ENCODE measurements at regions not wholly inside any gene's neighbourhood (a gene's known extent, or its start where the extent isn't known, plus 50 kb on each side); places are given as distances from the start of the nearest gene placed in this dataset.

DNA sequence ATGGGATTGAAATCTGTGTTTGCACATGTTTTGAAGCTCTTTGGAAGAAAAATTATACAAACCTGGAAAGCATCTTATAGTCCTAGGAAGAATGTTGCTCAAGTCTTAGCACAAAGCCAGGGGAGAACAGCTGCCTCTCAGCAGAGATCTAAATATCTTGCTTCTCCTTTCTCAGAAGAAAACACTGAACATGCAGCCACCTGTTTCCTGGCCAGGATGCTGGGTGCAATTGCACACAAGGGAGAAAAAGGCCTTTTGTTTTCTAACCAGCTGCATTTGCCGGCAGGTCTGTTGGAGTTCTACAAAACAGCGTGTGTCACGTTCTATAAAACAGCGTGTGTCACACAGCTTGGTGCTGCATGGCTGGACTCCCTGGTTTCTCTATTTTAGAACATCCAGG is 259.6 kb upstream of the PLD5 start:
- TF ChIP-seq, protein P1, sequence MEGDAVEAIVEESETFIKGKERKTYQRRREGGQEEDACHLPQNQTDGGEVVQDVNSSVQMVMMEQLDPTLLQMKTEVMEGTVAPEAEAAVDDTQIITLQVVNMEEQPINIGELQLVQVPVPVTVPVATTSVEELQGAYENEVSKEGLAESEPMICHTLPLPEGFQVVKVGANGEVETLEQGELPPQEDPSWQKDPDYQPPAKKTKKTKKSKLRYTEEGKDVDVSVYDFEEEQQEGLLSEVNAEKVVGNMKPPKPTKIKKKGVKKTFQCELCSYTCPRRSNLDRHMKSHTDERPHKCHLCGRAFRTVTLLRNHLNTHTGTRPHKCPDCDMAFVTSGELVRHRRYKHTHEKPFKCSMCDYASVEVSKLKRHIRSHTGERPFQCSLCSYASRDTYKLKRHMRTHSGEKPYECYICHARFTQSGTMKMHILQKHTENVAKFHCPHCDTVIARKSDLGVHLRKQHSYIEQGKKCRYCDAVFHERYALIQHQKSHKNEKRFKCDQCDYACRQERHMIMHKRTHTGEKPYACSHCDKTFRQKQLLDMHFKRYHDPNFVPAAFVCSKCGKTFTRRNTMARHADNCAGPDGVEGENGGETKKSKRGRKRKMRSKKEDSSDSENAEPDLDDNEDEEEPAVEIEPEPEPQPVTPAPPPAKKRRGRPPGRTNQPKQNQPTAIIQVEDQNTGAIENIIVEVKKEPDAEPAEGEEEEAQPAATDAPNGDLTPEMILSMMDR (IDR thresholded peaks at IDR 0.05; ENCODE audit: unreplicated experiment), result no peak
- H3K36me3 Mint-ChIP-seq (ENCODE audit: insufficient read depth), result no peaks in the 10 kb centered on the region
- H3K4me1 Mint-ChIP-seq (ENCODE audit: low read depth), result no peaks in the 10 kb centered on the region
- no peak overlapping the region for H3K27ac Mint-ChIP-seq
- no peak for DNase-seq (ENCODE audit: low spot score, unreplicated experiment)
- no peaks in the 10 kb centered on the region for H3K27me3 Mint-ChIP-seq
- no peaks in the 10 kb centered on the region for H3K9me3 Mint-ChIP-seq (ENCODE audit: low read depth)
- no peak overlapping the region for H3K4me3 Mint-ChIP-seq (ENCODE audit: low read depth)

DNA sequence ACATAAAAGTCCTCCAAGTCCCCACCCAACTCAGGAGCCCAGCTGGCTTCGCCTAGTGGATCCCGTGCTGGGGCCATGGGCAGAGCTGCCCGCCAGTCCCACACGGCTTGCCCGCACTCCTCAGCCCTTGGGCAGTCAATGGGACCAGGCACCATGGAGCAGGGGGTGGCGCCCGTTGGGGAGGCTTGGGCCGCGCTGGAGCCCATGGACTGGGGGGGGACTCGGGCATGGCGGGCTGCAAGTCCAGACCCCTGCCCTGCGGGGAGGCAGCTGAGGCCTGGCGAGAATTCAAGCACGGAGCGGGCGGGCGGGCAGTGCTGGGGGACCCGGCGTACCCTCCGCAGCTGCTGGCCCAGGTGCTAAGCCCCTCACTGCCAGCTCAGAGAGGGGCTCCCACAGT is 249.8 kb upstream of the PLD5 start:
- no peaks in the 10 kb centered on the region for H3K4me1 Mint-ChIP-seq (ENCODE audit: low read depth)
- H3K4me3 Mint-ChIP-seq (ENCODE audit: low read depth), result no peak overlapping the region

DNA sequence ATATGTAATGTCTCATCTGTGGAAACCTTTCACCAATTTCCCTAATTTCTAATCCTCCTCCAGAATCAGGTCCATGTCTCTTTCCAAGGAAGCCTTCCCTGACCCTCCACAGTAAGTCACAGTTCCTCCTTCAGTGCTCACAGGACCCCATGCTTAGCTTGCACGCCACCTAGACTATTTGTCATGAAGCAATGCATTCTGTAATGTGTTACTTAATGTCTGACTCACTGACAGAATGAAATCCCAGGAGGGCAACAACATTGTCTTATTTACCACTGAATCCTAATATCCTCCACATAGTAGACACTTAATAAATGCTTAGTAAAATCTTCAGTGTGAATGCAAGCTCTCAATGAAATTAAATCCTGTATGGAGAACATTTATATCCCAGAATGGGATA is 245.9 kb upstream of the PLD5 start:
- no peak overlapping the region for H3K4me3 Mint-ChIP-seq (ENCODE audit: low read depth)

More for the DNA sequence above, 249.8 kb upstream of the PLD5 start:
- H3K27me3 Mint-ChIP-seq, result no peaks in the 10 kb centered on the region
- H3K36me3 Mint-ChIP-seq (ENCODE audit: insufficient read depth), result no peaks in the 10 kb centered on the region
- TF ChIP-seq, protein P1 (IDR thresholded peaks at IDR 0.05; ENCODE audit: unreplicated experiment), result no peak
- no peak for DNase-seq (ENCODE audit: low spot score, unreplicated experiment)
- no peak overlapping the region for H3K27ac Mint-ChIP-seq
- no peaks in the 10 kb centered on the region for H3K9me3 Mint-ChIP-seq (ENCODE audit: low read depth)

DNA sequence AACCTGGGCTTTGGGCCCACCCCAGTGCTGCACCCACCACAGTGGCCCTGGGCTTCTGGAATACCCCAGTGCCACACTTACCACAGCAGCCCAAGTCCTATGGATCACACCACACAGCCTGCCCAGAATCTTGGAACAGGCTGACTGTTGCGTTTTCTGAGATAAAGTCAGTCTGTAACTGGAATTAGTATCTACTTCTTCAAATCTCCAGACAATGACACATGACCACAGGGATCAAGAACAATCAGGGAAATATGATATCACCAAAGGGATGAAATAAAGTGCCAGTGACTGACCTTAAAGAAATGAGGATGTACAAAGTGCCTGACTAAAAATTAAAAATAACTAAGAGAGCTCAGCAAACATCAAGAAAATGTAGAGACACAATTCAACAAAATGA is 239.7 kb upstream of the PLD5 start:
- Mint-ChIP-seq H3K9me3 (ENCODE audit: low read depth) (peaks cover 11% of the 10 kb centered on the region), H3K4me1 (ENCODE audit: low read depth) (no peaks in the 10 kb centered on the region), H3K4me3 (ENCODE audit: low read depth) (no peak overlapping the region), H3K36me3 (ENCODE audit: insufficient read depth) (no peaks in the 10 kb centered on the region), H3K27ac (no peak overlapping the region), H3K27me3 (no peaks in the 10 kb centered on the region)
- TF ChIP-seq, protein P1 (IDR thresholded peaks at IDR 0.05; ENCODE audit: unreplicated experiment), result no peak
- no peak for DNase-seq (ENCODE audit: low spot score, unreplicated experiment)

More for the DNA sequence above, 245.9 kb upstream of the PLD5 start:
- Mint-ChIP-seq H3K27me3 (no peaks in the 10 kb centered on the region), H3K36me3 (ENCODE audit: insufficient read depth) (no peaks in the 10 kb centered on the region), H3K9me3 (ENCODE audit: low read depth) (peaks cover 6% of the 10 kb centered on the region), H3K4me1 (ENCODE audit: low read depth) (no peaks in the 10 kb centered on the region), H3K27ac (no peak overlapping the region)
- TF ChIP-seq, protein P1 (IDR thresholded peaks at IDR 0.05; ENCODE audit: unreplicated experiment), result no peak
- DNase-seq (ENCODE audit: low spot score, unreplicated experiment), result no peak

DNA sequence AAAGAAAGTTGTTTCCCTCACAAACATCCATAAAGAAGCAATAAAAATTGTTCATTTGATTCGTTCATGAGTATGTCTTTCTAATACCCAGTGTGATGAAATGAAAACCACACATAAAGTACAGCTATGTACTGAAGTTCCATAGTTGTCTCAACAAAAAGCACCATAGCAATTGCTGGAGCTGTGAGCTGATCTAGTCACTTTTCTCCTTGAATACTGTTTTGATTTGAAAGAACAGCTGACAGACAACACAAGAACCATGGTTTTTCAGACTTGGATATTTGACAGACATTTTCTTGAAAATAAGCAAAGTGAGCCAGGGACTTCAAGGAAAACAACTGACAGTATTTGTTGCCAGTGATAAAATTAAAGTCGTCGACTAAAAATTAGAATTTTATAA is 237.1 kb upstream of the PLD5 start:
- TF ChIP-seq, protein P1 (IDR thresholded peaks at IDR 0.05; ENCODE audit: unreplicated experiment), result no peak
- no peak overlapping the region for H3K27ac Mint-ChIP-seq

More for the DNA sequence above, 237.1 kb upstream of the PLD5 start:
- Mint-ChIP-seq H3K36me3 (ENCODE audit: insufficient read depth) (no peaks in the 10 kb centered on the region), H3K27me3 (no peaks in the 10 kb centered on the region), H3K9me3 (ENCODE audit: low read depth) (peaks cover 15% of the 10 kb centered on the region), H3K4me3 (ENCODE audit: low read depth) (no peak overlapping the region), H3K4me1 (ENCODE audit: low read depth) (no peaks in the 10 kb centered on the region)
- DNase-seq (ENCODE audit: low spot score, unreplicated experiment), result no peak
